ENCODE measurements at regions not wholly inside any gene's neighbourhood (a gene's known extent, or its start where the extent isn't known, plus 50 kb on each side); places are given as distances from the start of the nearest gene placed in this dataset.

- H4K20me1 ChIP-seq: no peaks in the 10 kb centered on the region
- H3K27ac ChIP-seq: no peak overlapping the region
- no peak overlapping the region for H3K9ac ChIP-seq
- TF ChIP-seq Cebpa-rat (IDR thresholded peaks at IDR 0.05): no peak
- H3K36me3 ChIP-seq: peaks cover 11% of the 10 kb centered on the region; the same call in 1 of the 2 replicates
- H3K4me3 ChIP-seq: no peak overlapping the region
- H3K4me1 ChIP-seq: peaks cover 50% of the 10 kb centered on the region
- no peaks in the 10 kb centered on the region for H3K9me3 ChIP-seq
- no peaks in the 10 kb centered on the region for H3K27me3 ChIP-seq
- H3K4me2 ChIP-seq: peak overlapping the region; percentile 72; the same call in 1 of the 2 replicates
These were observed 66.6 kb downstream of the C9orf152 start for GRCh38 chr9:110141227-110141793.

- no peaks in the 10 kb centered on the region for H3K9me3 ChIP-seq
- H3K4me2 ChIP-seq: peak overlapping the region; percentile 72
- H3K4me1 ChIP-seq: peaks cover 59% of the 10 kb centered on the region
- no peak for TF ChIP-seq Cebpa-rat (IDR thresholded peaks at IDR 0.05)
- H4K20me1 ChIP-seq: no peaks in the 10 kb centered on the region
- peak overlapping the region; percentile 25; the same call in 1 of the 2 replicates for H3K27ac ChIP-seq
- H3K4me3 ChIP-seq: no peak overlapping the region
- H3K9ac ChIP-seq: no peak overlapping the region
- H3K36me3 ChIP-seq: peaks cover 2% of the 10 kb centered on the region; the same call in 1 of the 2 replicates
- no peaks in the 10 kb centered on the region for H3K27me3 ChIP-seq
These were observed 65.7 kb downstream of the C9orf152 start for GRCh38 chr9:110142253-110142652.

- Histone ChIP-seq H3K4me1 (peaks cover 67% of the 10 kb centered on the region), H4K20me1 (no peaks in the 10 kb centered on the region), H3K9me3 (no peaks in the 10 kb centered on the region), H3K4me2 (peak overlapping the region; percentile 72), H3K27ac (peak overlapping the region; percentile 25), H3K27me3 (no peaks in the 10 kb centered on the region), H3K4me3 (peak overlapping the region; percentile 12; the same call in 1 of the 2 replicates), H3K9ac (0 out of 2 replicates have a peak overlapping the region, but pooled peaks have one; percentile 4), H3K36me3 (no peaks in the 10 kb centered on the region)
- no peak for TF ChIP-seq Cebpa-rat (IDR thresholded peaks at IDR 0.05)
These were observed 65.0 kb downstream of the C9orf152 start for GRCh38 chr9:110142868-110143481.

GRCh38 chr9:110143485-110143884, 64.5 kb downstream of the C9orf152 start:
- Histone ChIP-seq H3K9ac (0 out of 2 replicates have a peak overlapping the region, but pooled peaks have one; percentile 4), H3K4me1 (peaks cover 72% of the 10 kb centered on the region), H3K27me3 (no peaks in the 10 kb centered on the region), H3K36me3 (no peaks in the 10 kb centered on the region), H3K27ac (peak overlapping the region; percentile 25), H4K20me1 (no peaks in the 10 kb centered on the region), H3K9me3 (no peaks in the 10 kb centered on the region), H3K4me3 (peak overlapping the region; percentile 12; the same call in 1 of the 2 replicates), H3K4me2 (peak overlapping the region; percentile 72)
- TF ChIP-seq Cebpa-rat (IDR thresholded peaks at IDR 0.05): no peak

GRCh38 chr9:110143950-110144545, 63.9 kb downstream of the C9orf152 start:
- Histone ChIP-seq H3K27me3 (no peaks in the 10 kb centered on the region), H3K9ac (no peak overlapping the region), H3K4me1 (peaks cover 77% of the 10 kb centered on the region), H3K4me3 (peak overlapping the region; percentile 12; the same call in 1 of the 2 replicates), H3K9me3 (no peaks in the 10 kb centered on the region), H3K27ac (peak overlapping the region; percentile 25), H3K4me2 (peak overlapping the region; percentile 72), H3K36me3 (no peaks in the 10 kb centered on the region), H4K20me1 (no peaks in the 10 kb centered on the region)
- TF ChIP-seq Cebpa-rat (IDR thresholded peaks at IDR 0.05): no peak

- H3K9me3 ChIP-seq: peaks cover 7% of the 10 kb centered on the region; the same call in 1 of the 2 replicates
These were observed 61.6 kb downstream of the C9orf152 start for GRCh38 chr9:110146373-110146772.

GRCh38 chr9:110148384-110148783, 59.6 kb downstream of the C9orf152 start:
- Histone ChIP-seq H3K4me2 (peak overlapping the region; percentile 84), H3K4me1 (peaks cover 97% of the 10 kb centered on the region), H3K9ac (no peak overlapping the region), H3K4me3 (peak overlapping the region; percentile 36), H3K27ac (no peak overlapping the region), H3K9me3 (peaks cover 7% of the 10 kb centered on the region; the same call in 1 of the 2 replicates), H4K20me1 (no peaks in the 10 kb centered on the region), H3K27me3 (no peaks in the 10 kb centered on the region), H3K36me3 (no peaks in the 10 kb centered on the region)
- TF ChIP-seq Cebpa-rat (IDR thresholded peaks at IDR 0.05): no peak

More at GRCh38 chr9:110146373-110146772, 61.6 kb downstream of the C9orf152 start:
- H3K4me2 ChIP-seq: 0 out of 2 replicates have a peak overlapping the region, but pooled peaks have one; percentile 0
- H3K4me1 ChIP-seq: peaks cover 97% of the 10 kb centered on the region
- no peaks in the 10 kb centered on the region for H4K20me1 ChIP-seq
- no peak overlapping the region for H3K4me3 ChIP-seq
- H3K27ac ChIP-seq: no peak overlapping the region
- H3K9ac ChIP-seq: no peak overlapping the region
- no peaks in the 10 kb centered on the region for H3K36me3 ChIP-seq
- H3K27me3 ChIP-seq: no peaks in the 10 kb centered on the region
- TF ChIP-seq Cebpa-rat (IDR thresholded peaks at IDR 0.05): no peak

GRCh38 chr9:110148891-110149290, 59.1 kb downstream of the C9orf152 start:
- Histone ChIP-seq H3K9me3 (peaks cover 7% of the 10 kb centered on the region; the same call in 1 of the 2 replicates), H3K4me1 (peaks cover 97% of the 10 kb centered on the region), H3K27ac (0 out of 2 replicates have a peak overlapping the region, but pooled peaks have one; percentile 1), H3K9ac (no peak overlapping the region), H3K36me3 (no peaks in the 10 kb centered on the region), H4K20me1 (no peaks in the 10 kb centered on the region), H3K4me2 (peak overlapping the region; percentile 84), H3K4me3 (peak overlapping the region; percentile 36), H3K27me3 (no peaks in the 10 kb centered on the region)
- no peak for TF ChIP-seq Cebpa-rat (IDR thresholded peaks at IDR 0.05)
